HEK293 (cell line): ENCODE measurements at regions not wholly inside any gene's neighbourhood (a gene's known extent, or its start where the extent isn't known, plus 50 kb on each side); places are given as distances from the start of the nearest gene placed in this dataset.

Experiments used
- ZBTB21 ChIP-seq: fragments of 450-650 bp; formaldehyde crosslinking; IDR thresholded peaks from 2 replicates; pipeline ENCODE4 v1.5.1; 2017; ENCODE audit warnings: missing biosample characterization, missing genetic modification characterization
- ZBTB7A ChIP-seq: fragments of 450-650 bp; formaldehyde crosslinking; IDR thresholded peaks from 2 replicates; pipeline ENCODE4 v1.5.1; 2016; ENCODE audit warnings: low read depth, missing biosample characterization, missing genetic modification characterization
- ZBTB8A ChIP-seq: fragments of 450-650 bp; formaldehyde crosslinking; IDR thresholded peaks from 2 replicates; pipeline ENCODE4 v1.5.1; 2016; ENCODE audit warnings: missing biosample characterization, missing genetic modification characterization
- ZNF239 ChIP-seq: fragments of 450-650 bp; formaldehyde crosslinking; IDR thresholded peaks from 2 replicates; pipeline ENCODE4 v1.5.1; 2016; ENCODE audit warnings: missing biosample characterization, missing genetic modification characterization
- ZNF248 ChIP-seq: fragments of 450-650 bp; formaldehyde crosslinking; IDR thresholded peaks from 2 replicates; pipeline ENCODE4 v1.5.1; 2017; ENCODE audit warnings: missing biosample characterization, missing genetic modification characterization
- ZNF274 ChIP-seq, 2 experiments: fragments of 200-500 bp in 1 of 2; fragments of 450-650 bp in 1 of 2; sonication (Bioruptor generic) in 1 of 2; formaldehyde crosslinking in 1 of 2; IDR thresholded peaks; 2 replicates each; pipeline versions ENCODE4 v1.5.1 to v1.6.1; 2014 to 2016; ENCODE audit warnings: borderline replicate concordance in 1 of 2, inconsistent platforms in 1 of 2, low read length in 1 of 2, missing biosample characterization in 1 of 2, missing genetic modification characterization in 1 of 2
- ZNF292 ChIP-seq: fragments of 450-650 bp; formaldehyde crosslinking; IDR thresholded peaks from 2 replicates; pipeline ENCODE4 v1.5.1; 2016; ENCODE audit warnings: low read depth, missing biosample characterization, missing genetic modification characterization, borderline replicate concordance
- ZNF311 ChIP-seq: fragments of 450-650 bp; formaldehyde crosslinking; IDR thresholded peaks from 2 replicates; pipeline ENCODE4 v1.5.1; 2017; ENCODE audit warnings: missing biosample characterization, missing genetic modification characterization, borderline replicate concordance
- ZNF555 ChIP-seq: fragments of 450-650 bp; formaldehyde crosslinking; conservative IDR thresholded peaks from 2 replicates; pipeline ENCODE4 v1.5.1; 2017; ENCODE audit warnings: missing biosample characterization, mild to moderate bottlenecking, missing genetic modification characterization, inconsistent platforms
- ZNF558 ChIP-seq: fragments of 450-650 bp; formaldehyde crosslinking; IDR thresholded peaks from 2 replicates; pipeline ENCODE4 v1.5.1; 2016; ENCODE audit warnings: missing biosample characterization, missing genetic modification characterization
- TF ChIP-seq, protein P1 (sequence below): fragments of 450-650 bp; formaldehyde crosslinking; IDR thresholded peaks from 2 replicates; pipeline ENCODE4 v1.5.1; 2016; ENCODE audit warnings: missing biosample characterization, missing genetic modification characterization
- TF ChIP-seq, protein P2 (sequence below): fragments of 450-650 bp; formaldehyde crosslinking; IDR thresholded peaks from 2 replicates; pipeline ENCODE4 v1.5.1; 2016; ENCODE audit warnings: missing biosample characterization, missing genetic modification characterization
- TF ChIP-seq, protein P3 (sequence below): fragments of 450-650 bp; formaldehyde crosslinking; IDR thresholded peaks from 2 replicates; pipeline ENCODE4 v1.5.1; 2016; ENCODE audit warnings: missing biosample characterization, missing genetic modification characterization

DNA sequence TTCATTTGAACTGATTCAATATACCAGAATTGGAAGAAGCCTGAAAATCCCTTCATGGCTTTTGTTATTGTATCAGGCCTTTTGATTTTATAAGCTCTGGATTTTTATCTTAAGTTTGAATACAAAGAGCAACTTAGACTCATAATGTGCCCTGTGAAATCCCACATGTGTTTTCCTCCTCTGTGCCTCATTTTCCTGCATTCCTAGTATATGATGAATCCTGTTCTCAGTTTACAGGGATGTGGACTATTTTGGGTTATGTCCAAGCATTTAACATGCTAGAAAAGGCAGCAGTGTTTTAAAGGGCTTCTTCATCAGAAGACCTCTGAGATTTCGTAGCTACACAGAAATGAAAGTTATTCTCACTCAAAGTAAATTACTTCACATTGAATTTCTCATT lies 455.0 kb downstream of the RFPL4B start:
- TF ChIP-seq ZBTB7A (no peak), ZNF248 (no peak), ZNF274 (IDR thresholded peaks at IDR 0.05; ENCODE audit: low read length) (no peak), ZNF274 (tag by site-specific recombination; IDR thresholded peaks at IDR 0.05; ENCODE audit: borderline replicate concordance) (no peak), ZNF239 (tag by site-specific recombination) (no peak), ZBTB21 (tag by site-specific recombination) (no peak), ZNF558 (tag by site-specific recombination) (no peak), ZNF555 (tag by site-specific recombination) (no peak), ZNF311 (tag by site-specific recombination) (no peak), ZNF292 (tag by site-specific recombination) (no peak), ZBTB8A (tag by site-specific recombination) (no peak)
- TF ChIP-seq, protein P1, sequence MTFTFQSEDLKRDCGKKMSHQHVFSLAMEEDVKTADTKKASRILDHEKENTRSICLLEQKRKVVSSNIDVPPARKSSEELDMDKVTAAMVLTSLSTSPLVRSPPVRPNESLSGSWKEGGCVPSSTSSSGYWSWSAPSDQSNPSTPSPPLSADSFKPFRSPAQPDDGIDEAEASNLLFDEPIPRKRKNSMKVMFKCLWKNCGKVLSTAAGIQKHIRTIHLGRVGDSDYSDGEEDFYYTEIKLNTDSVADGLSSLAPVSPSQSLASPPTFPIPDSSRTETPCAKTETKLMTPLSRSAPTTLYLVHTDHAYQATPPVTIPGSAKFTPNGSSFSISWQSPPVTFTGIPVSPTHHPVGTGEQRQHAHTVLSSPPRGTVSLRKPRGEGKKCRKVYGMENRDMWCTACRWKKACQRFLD (tag by site-specific recombination): no peak
- TF ChIP-seq, protein P2, sequence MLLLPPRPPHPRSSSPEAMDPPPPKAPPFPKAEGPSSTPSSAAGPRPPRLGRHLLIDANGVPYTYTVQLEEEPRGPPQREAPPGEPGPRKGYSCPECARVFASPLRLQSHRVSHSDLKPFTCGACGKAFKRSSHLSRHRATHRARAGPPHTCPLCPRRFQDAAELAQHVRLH (tag by site-specific recombination): no peak
- TF ChIP-seq, protein P3, sequence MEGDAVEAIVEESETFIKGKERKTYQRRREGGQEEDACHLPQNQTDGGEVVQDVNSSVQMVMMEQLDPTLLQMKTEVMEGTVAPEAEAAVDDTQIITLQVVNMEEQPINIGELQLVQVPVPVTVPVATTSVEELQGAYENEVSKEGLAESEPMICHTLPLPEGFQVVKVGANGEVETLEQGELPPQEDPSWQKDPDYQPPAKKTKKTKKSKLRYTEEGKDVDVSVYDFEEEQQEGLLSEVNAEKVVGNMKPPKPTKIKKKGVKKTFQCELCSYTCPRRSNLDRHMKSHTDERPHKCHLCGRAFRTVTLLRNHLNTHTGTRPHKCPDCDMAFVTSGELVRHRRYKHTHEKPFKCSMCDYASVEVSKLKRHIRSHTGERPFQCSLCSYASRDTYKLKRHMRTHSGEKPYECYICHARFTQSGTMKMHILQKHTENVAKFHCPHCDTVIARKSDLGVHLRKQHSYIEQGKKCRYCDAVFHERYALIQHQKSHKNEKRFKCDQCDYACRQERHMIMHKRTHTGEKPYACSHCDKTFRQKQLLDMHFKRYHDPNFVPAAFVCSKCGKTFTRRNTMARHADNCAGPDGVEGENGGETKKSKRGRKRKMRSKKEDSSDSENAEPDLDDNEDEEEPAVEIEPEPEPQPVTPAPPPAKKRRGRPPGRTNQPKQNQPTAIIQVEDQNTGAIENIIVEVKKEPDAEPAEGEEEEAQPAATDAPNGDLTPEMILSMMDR (tag by site-specific recombination): no peak
